Mesenchymal stem cell (in vitro differentiated cells and primary cell): ENCODE measurements at regions not wholly inside any gene's neighbourhood (a gene's known extent, or its start where the extent isn't known, plus 50 kb on each side); places are given as distances from the start of the nearest gene placed in this dataset.

ENCODE experiments used
- DNase-seq: peaks from one replicate; pipeline ENCODE4 v3.0.0-alpha.2; 2013
- H2AFZ ChIP-seq: one replicate; pipeline ENCODE4 v1.6.1; 2013; ENCODE audit warnings: low read depth, mild to moderate bottlenecking, control low read depth, inconsistent platforms, low read length, moderate library complexity
- H2AK5ac ChIP-seq: 2 replicates; pipeline ENCODE4 v1.6.1; 2013; ENCODE audit warnings: low read length, moderate library complexity, mild to moderate bottlenecking, inconsistent platforms; ENCODE audit not compliant: severe bottlenecking
- H2BK120ac ChIP-seq: one replicate; pipeline ENCODE4 v1.6.1; 2013; ENCODE audit warnings: low read depth, mild to moderate bottlenecking, inconsistent platforms, low read length, moderate library complexity
- H2BK12ac ChIP-seq, 2 experiments: one replicate each; pipeline ENCODE4 v1.6.1; 2013; ENCODE audit warnings: inconsistent platforms in 2 of 2, low read length in 2 of 2, mild to moderate bottlenecking in 2 of 2, moderate library complexity in 2 of 2, control low read depth in 1 of 2
- H2BK15ac ChIP-seq: one replicate; pipeline ENCODE4 v1.6.1; 2013; ENCODE audit warnings: mild to moderate bottlenecking, low read depth, inconsistent platforms; ENCODE audit not compliant: poor library complexity, severe bottlenecking
- H2BK5ac ChIP-seq: 2 replicates; pipeline ENCODE4 v1.6.1; 2013; ENCODE audit warnings: low read depth, mild to moderate bottlenecking, low read length, control low read depth, inconsistent platforms; ENCODE audit not compliant: poor library complexity, severe bottlenecking
- H3K14ac ChIP-seq, 2 experiments: one replicate each; pipeline ENCODE4 v1.6.1; 2013; ENCODE audit warnings: inconsistent platforms in 2 of 2, low read length in 2 of 2, control low read depth in 1 of 2, mild to moderate bottlenecking in 1 of 2, moderate library complexity in 1 of 2
- H3K18ac ChIP-seq, 2 experiments: one replicate each; pipeline ENCODE4 v1.6.1; 2013; ENCODE audit warnings: inconsistent platforms in 2 of 2, low read length in 2 of 2, control low read depth in 1 of 2, low read depth in 1 of 2, mild to moderate bottlenecking in 1 of 2
- H3K23ac ChIP-seq, 2 experiments: one replicate each; pipeline ENCODE4 v1.6.1; 2013; ENCODE audit warnings: inconsistent platforms in 2 of 2, low read length in 2 of 2, mild to moderate bottlenecking in 2 of 2, moderate library complexity in 2 of 2, control low read depth in 1 of 2
- H3K27ac ChIP-seq: 2 replicates; pipeline ENCODE4 v1.5.1; 2013; ENCODE audit warnings: mild to moderate bottlenecking, moderate library complexity, low read length, control low read depth, inconsistent platforms; ENCODE audit not compliant: poor library complexity, severe bottlenecking
- H3K27me3 ChIP-seq, 2 experiments: 2 replicates each; pipeline versions ENCODE4 v1.6.1 to v1.7.0; 2013; ENCODE audit warnings: low read length in 2 of 2, mild to moderate bottlenecking in 2 of 2, moderate library complexity in 2 of 2, control low read depth in 1 of 2, inconsistent platforms in 1 of 2; ENCODE audit not compliant: control insufficient read depth in 1 of 2, insufficient read depth in 1 of 2
- H3K36me3 ChIP-seq, 2 experiments: 2 replicates each; pipeline versions ENCODE4 v1.6.1 to v1.7.0; 2013; ENCODE audit warnings: low read length in 2 of 2, control low read depth in 1 of 2, inconsistent platforms in 1 of 2, low read depth in 1 of 2, mild to moderate bottlenecking in 1 of 2; ENCODE audit not compliant: insufficient read depth in 2 of 2, control insufficient read depth in 1 of 2
- H3K4ac ChIP-seq, 2 experiments: one replicate each; pipeline ENCODE4 v1.6.1; 2013; ENCODE audit warnings: inconsistent platforms in 2 of 2, low read length in 2 of 2, mild to moderate bottlenecking in 2 of 2, moderate library complexity in 2 of 2, control low read depth in 1 of 2, low read depth in 1 of 2
- H3K4me1 ChIP-seq: 2 replicates; pipeline ENCODE4 v1.6.1; 2013; ENCODE audit warnings: low read depth, low read length, control low read depth; ENCODE audit not compliant: control insufficient read depth, insufficient read depth
- H3K4me2 ChIP-seq: 2 replicates; pipeline ENCODE4 v1.6.1; 2013; ENCODE audit warnings: low read length, mild to moderate bottlenecking, inconsistent platforms; ENCODE audit not compliant: poor library complexity, severe bottlenecking
- H3K4me3 ChIP-seq, 2 experiments: 2 replicates each; pipeline versions ENCODE4 v1.5.1 to v1.7.0; 2013; ENCODE audit warnings: low read length in 2 of 2, mild to moderate bottlenecking in 2 of 2, control low read depth in 1 of 2, low read depth in 1 of 2; ENCODE audit not compliant: insufficient read depth in 1 of 2
- H3K79me1 ChIP-seq: replicated peaks from 2 replicates; pipeline ENCODE4 v1.6.1; 2013; ENCODE audit warnings: mild to moderate bottlenecking, control low read depth, low read length, inconsistent platforms; ENCODE audit not compliant: poor library complexity, severe bottlenecking
- H3K9ac ChIP-seq: 2 replicates; pipeline ENCODE4 v1.7.0; 2013; ENCODE audit warnings: mild to moderate bottlenecking, low read length, moderate library complexity
- H3K9me3 ChIP-seq: 2 replicates; pipeline ENCODE4 v1.7.0; 2013; ENCODE audit warnings: mild to moderate bottlenecking, low read length; ENCODE audit not compliant: control insufficient read depth
- H4K8ac ChIP-seq: one replicate; pipeline ENCODE4 v1.6.1; 2013; ENCODE audit warnings: inconsistent platforms, mild to moderate bottlenecking, low read length, moderate library complexity
- H4K91ac ChIP-seq: one replicate; pipeline ENCODE4 v1.6.1; 2013; ENCODE audit warnings: mild to moderate bottlenecking, low read length, inconsistent platforms
- WGBS: methylation state at CpG from one replicate; pipeline ENCODE4 v1.1.7; 2013; ENCODE audit warnings: mixed read lengths; 5-methylcytosine and 5-hydroxymethylcytosine counted together

- H3K4me3 ChIP-seq = no peak overlapping the region
- no peak overlapping the region for H4K91ac ChIP-seq
- no peaks in the 10 kb centered on the region for H3K4me1 ChIP-seq
- no peak overlapping the region for H2BK15ac ChIP-seq
- H3K36me3 ChIP-seq = no peaks in the 10 kb centered on the region
- DNase-seq = no peak
- no peak overlapping the region for H3K9ac ChIP-seq
- H2BK5ac ChIP-seq = no peak overlapping the region
- no peak overlapping the region for H4K8ac ChIP-seq
- no peak overlapping the region for H3K23ac ChIP-seq
- H3K27me3 ChIP-seq = no peaks in the 10 kb centered on the region
- no peak overlapping the region for H3K4ac ChIP-seq
- H3K18ac ChIP-seq = no peak overlapping the region
- no peak overlapping the region for H2AK5ac ChIP-seq
- H2BK12ac ChIP-seq = no peak overlapping the region
- H3K27ac ChIP-seq = no peak overlapping the region
- H3K9me3 ChIP-seq = no peaks in the 10 kb centered on the region
- WGBS = 71% methylated on average over 2 of the region's 4 CpGs
- H2AFZ ChIP-seq = no peak overlapping the region
- no peaks in the 10 kb centered on the region for H3K79me1 ChIP-seq
- no peak overlapping the region for H3K4me2 ChIP-seq
- H3K14ac ChIP-seq = no peak overlapping the region
- no peak overlapping the region for H2BK120ac ChIP-seq
Measured at GRCh38 chr16:9406038-9406712, 314.7 kb downstream of the HAPSTR1 start.

GRCh38 chr16:9407206-9407758, 315.8 kb downstream of the HAPSTR1 start:
- Histone ChIP-seq H3K4me2 (no peak overlapping the region), H3K18ac (no peak overlapping the region), H3K4me1 (no peaks in the 10 kb centered on the region), H3K27ac (no peak overlapping the region), H2AFZ (no peak overlapping the region), H3K36me3 (no peaks in the 10 kb centered on the region), H4K91ac (no peak overlapping the region), H2BK12ac (no peak overlapping the region), H2AK5ac (no peak overlapping the region), H3K27me3 (no peaks in the 10 kb centered on the region), H2BK15ac (no peak overlapping the region), H2BK120ac (no peak overlapping the region), H3K9ac (no peak overlapping the region), H2BK5ac (no peak overlapping the region), H3K4me3 (no peak overlapping the region), H3K79me1 (no peaks in the 10 kb centered on the region), H3K23ac (no peak overlapping the region), H3K4ac (no peak overlapping the region), H3K9me3 (no peaks in the 10 kb centered on the region), H4K8ac (no peak overlapping the region), H3K14ac (no peak overlapping the region)
- no peak for DNase-seq
- 73% methylated on average over 4 of the region's 6 CpGs for WGBS

GRCh38 chr16:9408297-9408878, 316.9 kb downstream of the HAPSTR1 start:
- H3K4me3 ChIP-seq = no peak overlapping the region
- 62% methylated on average over 9 of the region's 9 CpGs for WGBS
- H4K8ac ChIP-seq = no peak overlapping the region
- H3K27me3 ChIP-seq = no peaks in the 10 kb centered on the region
- H3K9me3 ChIP-seq = no peaks in the 10 kb centered on the region
- DNase-seq = no peak
- no peak overlapping the region for H2AFZ ChIP-seq
- no peak overlapping the region for H3K4me2 ChIP-seq
- H3K9ac ChIP-seq = no peak overlapping the region
- no peak overlapping the region for H3K27ac ChIP-seq
- no peak overlapping the region for H2BK120ac ChIP-seq
- no peaks in the 10 kb centered on the region for H3K79me1 ChIP-seq
- no peaks in the 10 kb centered on the region for H3K36me3 ChIP-seq
- H3K4me1 ChIP-seq = no peaks in the 10 kb centered on the region
- H2BK12ac ChIP-seq = no peak overlapping the region
- H2BK5ac ChIP-seq = no peak overlapping the region
- no peak overlapping the region for H3K14ac ChIP-seq
- H3K4ac ChIP-seq = no peak overlapping the region
- H2BK15ac ChIP-seq = no peak overlapping the region
- no peak overlapping the region for H3K18ac ChIP-seq
- no peak overlapping the region for H4K91ac ChIP-seq
- H2AK5ac ChIP-seq = no peak overlapping the region
- H3K23ac ChIP-seq = no peak overlapping the region

GRCh38 chr16:9409560-9410493, 318.4 kb downstream of the HAPSTR1 start:
- H3K4me3 ChIP-seq = no peak overlapping the region
- H3K14ac ChIP-seq = no peak overlapping the region
- no peak overlapping the region for H4K91ac ChIP-seq
- no peak overlapping the region for H2BK12ac ChIP-seq
- no peak overlapping the region for H3K23ac ChIP-seq
- no peak overlapping the region for H3K4me2 ChIP-seq
- H3K9me3 ChIP-seq = no peaks in the 10 kb centered on the region
- no peak overlapping the region for H3K27ac ChIP-seq
- H3K18ac ChIP-seq = no peak overlapping the region
- DNase-seq = no peak
- no peak overlapping the region for H4K8ac ChIP-seq
- H2AFZ ChIP-seq = no peak overlapping the region
- H2AK5ac ChIP-seq = no peak overlapping the region
- no peak overlapping the region for H3K9ac ChIP-seq
- H3K36me3 ChIP-seq = no peaks in the 10 kb centered on the region
- H2BK120ac ChIP-seq = no peak overlapping the region
- H2BK5ac ChIP-seq = no peak overlapping the region
- H3K27me3 ChIP-seq = no peaks in the 10 kb centered on the region
- no peak overlapping the region for H3K4ac ChIP-seq
- no peaks in the 10 kb centered on the region for H3K4me1 ChIP-seq
- WGBS = 63% methylated on average over 6 of the region's 10 CpGs
- H2BK15ac ChIP-seq = no peak overlapping the region
- H3K79me1 ChIP-seq = no peaks in the 10 kb centered on the region
